K562 (cell line): ENCODE measurements at regions not wholly inside any gene's neighbourhood (a gene's known extent, or its start where the extent isn't known, plus 50 kb on each side); places are given as distances from the start of the nearest gene placed in this dataset.

Source experiments
- ATAC-seq: fragments of 200-7000 bp; cut with Tn5 transposase; 3 replicates; pipeline ENCODE4 v1.9.1; 2020; ENCODE audit warnings: moderate library complexity
- BruUV-seq: library from RNA; stranded (reverse); fragments of 400-500 nt; replicated peaks from 2 replicates; lab custom pipeline; 2021; lab: Mats Ljungman, UMichigan
- CTCF ChIA-PET: fragments of 300-600 bp; formaldehyde crosslinking; extraction: SDS; loops from one replicate; lab custom pipeline; 2021; ENCODE audit warnings: low intra/inter-chr PET ratio; lab: Yijun Ruan, JAX
- POLR2A ChIA-PET: fragments of 300-600, 350-650 bp; sonication (Branson Sonifier 250); formaldehyde crosslinking; extraction: SDS; loops from one replicate; lab custom pipeline; 2021; ENCODE audit warnings: antibody characterized with exemption, inconsistent platforms; lab: Yijun Ruan, JAX
- DNase-seq, 4 experiments: peaks; one replicate each; pipeline versions ENCODE4 v3.0.0 to v3.0.0-alpha.2; 2011 to 2018; ENCODE audit warnings: low spot score in 3 of 4, mixed read lengths in 3 of 4; ENCODE audit errors: extremely low read depth in 1 of 4
- FAIRE-seq: peaks from 2 replicates; lab custom pipeline; 2011; peaks lifted over from hg19 to GRCh38; lab: Jason Lieb, UNC
- H2AFZ ChIP-seq: 2 replicates; pipeline ENCODE4 v1.6.0; 2011; ENCODE audit warnings: low read depth, low read length, control low read depth, inconsistent platforms
- H3K27ac ChIP-seq: fragments of 200-600 bp; 3 replicates; pipeline ENCODE4 v1.8.0; 2011; ENCODE audit warnings: low read depth, mild to moderate bottlenecking, control low read depth, inconsistent platforms, low read length, moderate library complexity, mixed read lengths; ENCODE audit errors: extremely low read depth
- H3K27me3 ChIP-seq, 2 experiments: fragments of 300-600 bp in 1 of 2; 2 replicates in 1 of 2; 3 replicates in 1 of 2; pipeline versions ENCODE4 v1.6.0 to v1.8.0; 2011; ENCODE audit warnings: inconsistent platforms in 2 of 2, low read length in 2 of 2, mild to moderate bottlenecking in 1 of 2, mixed read lengths in 1 of 2, moderate library complexity in 1 of 2; ENCODE audit not compliant: control insufficient read depth in 2 of 2, insufficient read depth in 2 of 2
- H3K36me3 ChIP-seq: fragments of 300-600 bp; 3 replicates; pipeline ENCODE4 v1.8.0; 2011; ENCODE audit warnings: mild to moderate bottlenecking, low read length, inconsistent platforms; ENCODE audit not compliant: control insufficient read depth, insufficient read depth
- H3K4me1 ChIP-seq, 2 experiments: fragments of 200-600 bp in 1 of 2; replicated peaks in 1 of 2; 2 replicates in 1 of 2; 3 replicates in 1 of 2; pipeline versions ENCODE4 v1.5.1 to v1.8.0; 2011; ENCODE audit warnings: inconsistent platforms in 2 of 2, low read length in 2 of 2, mild to moderate bottlenecking in 1 of 2, mixed read lengths in 1 of 2, moderate library complexity in 1 of 2; ENCODE audit not compliant: control insufficient read depth in 2 of 2, insufficient read depth in 2 of 2
- H3K4me2 ChIP-seq: 2 replicates; pipeline ENCODE4 v1.6.1; 2011; ENCODE audit warnings: low read length, control low read depth, inconsistent platforms, mixed read lengths; ENCODE audit not compliant: insufficient read depth
- H3K4me3 ChIP-seq: fragments of 200-600 bp; sonication (generic), shearing (Covaris generic); 2 replicates; pipeline ENCODE4 v1.5.1; 2016; ENCODE audit warnings: control low read depth, inconsistent platforms
- H3K79me2 ChIP-seq: fragments of 200-600 bp; 3 replicates; pipeline ENCODE4 v1.8.0; 2011; ENCODE audit warnings: low read length, inconsistent platforms; ENCODE audit not compliant: control insufficient read depth, insufficient read depth
- H3K9ac ChIP-seq, 2 experiments: 2 replicates each; pipeline versions ENCODE4 v1.6.0 to v1.6.1; 2011; ENCODE audit warnings: low read depth in 2 of 2, low read length in 2 of 2, control low read depth in 1 of 2, inconsistent platforms in 1 of 2, mild to moderate bottlenecking in 1 of 2, mixed read lengths in 1 of 2; ENCODE audit not compliant: insufficient read depth in 1 of 2
- H3K9me1 ChIP-seq: one replicate; pipeline ENCODE4 v1.6.0; 2011; ENCODE audit warnings: inconsistent platforms, mild to moderate bottlenecking, low read length, moderate library complexity; ENCODE audit not compliant: control insufficient read depth, insufficient read depth
- H3K9me3 ChIP-seq: replicated peaks from 2 replicates; pipeline ENCODE4 v1.5.1; 2011; ENCODE audit warnings: low read depth, low read length, inconsistent platforms; ENCODE audit not compliant: control insufficient read depth, insufficient read depth
- H4K20me1 ChIP-seq: replicated peaks from 2 replicates; pipeline ENCODE4 v1.6.1; 2011; ENCODE audit warnings: low read length, inconsistent platforms, mixed read lengths; ENCODE audit not compliant: control insufficient read depth, insufficient read depth
- EHMT2 ChIP-seq: fragments of 450-650 bp; IDR thresholded peaks from 2 replicates; pipeline ENCODE4 v1.6.1; 2018; ENCODE audit warnings: antibody characterized with exemption
- ESRRA ChIP-seq: fragments of 450-650 bp; IDR thresholded peaks from 2 replicates; pipeline ENCODE4 v1.6.1; 2014; ENCODE audit warnings: low read depth, mild to moderate bottlenecking, moderate library complexity, borderline replicate concordance
- MIER1 ChIP-seq: fragments of 450-650 bp; IDR thresholded peaks from 2 replicates; pipeline ENCODE4 v1.6.1; 2016; ENCODE audit warnings: antibody characterized with exemption, mild to moderate bottlenecking, low read depth
- REST ChIP-seq, 2 experiments: fragments of 450-650 bp; formaldehyde crosslinking in 1 of 2; IDR thresholded peaks; 2 replicates each; pipeline versions ENCODE4 v1.4.0 to v1.6.1; 2014 to 2020; ENCODE audit warnings: mild to moderate bottlenecking in 2 of 2, borderline replicate concordance in 1 of 2, low read depth in 1 of 2
- ZKSCAN3 ChIP-seq: fragments of 250-450 bp; sonication (Bioruptor Pico); IDR thresholded peaks from 2 replicates; pipeline ENCODE4 v1.4.0; 2020
- WGBS: fragments of 100-300 bp; shearing (Covaris generic); methylation state at CpG from one replicate; pipeline ENCODE4 v1.1.6; 2016; ENCODE audit warnings: low coverage, mixed read lengths; ENCODE audit not compliant: insufficient coverage; ENCODE audit errors: missing lambda C conversion rate; 5-methylcytosine and 5-hydroxymethylcytosine counted together
- in situ Hi-C: fragments of 300-500 bp; cut with MboI; formaldehyde crosslinking; loops from 4 replicates; pipeline ENCODE4 v1.15.0; 2018; ENCODE audit warnings: inconsistent platforms, mixed read lengths
- intact Hi-C: fragments of 100-400 bp; cut with micrococcal nuclease; formaldehyde crosslinking; loops from 2 replicates; pipeline ENCODE4 v1.14.2; 2022
- TF ChIP-seq, protein P1 (sequence below): fragments of 450-650 bp; conservative IDR thresholded peaks from 2 replicates; pipeline ENCODE4 v1.6.1; 2016; ENCODE audit warnings: missing genetic modification characterization, low read depth, mild to moderate bottlenecking, missing compliant biosample characterization, moderate library complexity
- TF ChIP-seq, protein P2 (sequence below), 2 experiments: fragments of 450-650 bp; IDR thresholded peaks; 2 replicates each; pipeline ENCODE4 v1.6.1; 2018; ENCODE audit warnings: mild to moderate bottlenecking in 2 of 2, low read depth in 1 of 2; ENCODE audit not compliant: partially characterized antibody in 2 of 2

DNA sequence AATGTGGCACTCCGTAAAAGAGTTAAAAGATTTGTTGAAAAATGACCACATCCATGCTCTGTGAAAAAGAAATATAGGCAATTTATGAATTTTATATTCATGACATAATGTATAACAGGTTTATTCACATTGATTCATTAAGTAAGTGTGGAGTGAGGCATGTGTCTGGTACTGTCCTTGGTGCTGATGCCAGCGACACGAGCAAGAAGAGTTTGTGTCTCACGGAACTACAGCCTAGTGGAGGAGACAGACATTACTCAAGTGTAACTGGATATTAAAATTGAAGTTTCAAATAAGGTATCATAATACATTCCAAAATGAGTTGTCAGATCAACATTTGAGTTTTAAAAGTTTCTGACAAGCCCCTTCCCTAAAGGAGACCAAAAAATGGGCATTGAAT is 122.7 kb upstream of the PRNP start:
- Histone ChIP-seq H3K4me2 (no peak overlapping the region), H4K20me1 (no peaks in the 10 kb centered on the region), H3K9ac (no peak overlapping the region), H3K9me3 (no peaks in the 10 kb centered on the region), H3K36me3 (no peaks in the 10 kb centered on the region)
- ATAC-seq (no peak), FAIRE-seq (peak; percentile 26), DNase-seq (peak; percentile 6 to 24 (median 14))
- POLR2A ChIA-PET, result no interaction called here
- no TSS peak for BruUV-seq
- TF ChIP-seq EHMT2 (peak; percentile 95), REST (IDR thresholded peaks at IDR 0.05; ENCODE audit: borderline replicate concordance) (peak; percentile 97), REST (CRISPR knock-in tag; IDR thresholded peaks at IDR 0.05; ENCODE audit: low read depth) (peak; percentile 91), ZKSCAN3 (CRISPR knock-in tag) (no peak), MIER1 (peak; percentile 85), ESRRA (no peak)
- TF ChIP-seq, protein P1, sequence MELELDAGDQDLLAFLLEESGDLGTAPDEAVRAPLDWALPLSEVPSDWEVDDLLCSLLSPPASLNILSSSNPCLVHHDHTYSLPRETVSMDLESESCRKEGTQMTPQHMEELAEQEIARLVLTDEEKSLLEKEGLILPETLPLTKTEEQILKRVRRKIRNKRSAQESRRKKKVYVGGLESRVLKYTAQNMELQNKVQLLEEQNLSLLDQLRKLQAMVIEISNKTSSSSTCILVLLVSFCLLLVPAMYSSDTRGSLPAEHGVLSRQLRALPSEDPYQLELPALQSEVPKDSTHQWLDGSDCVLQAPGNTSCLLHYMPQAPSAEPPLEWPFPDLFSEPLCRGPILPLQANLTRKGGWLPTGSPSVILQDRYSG, result 0 out of 2 replicates have a peak, but pooled peaks have one; percentile 17
- TF ChIP-seq, protein P2, sequence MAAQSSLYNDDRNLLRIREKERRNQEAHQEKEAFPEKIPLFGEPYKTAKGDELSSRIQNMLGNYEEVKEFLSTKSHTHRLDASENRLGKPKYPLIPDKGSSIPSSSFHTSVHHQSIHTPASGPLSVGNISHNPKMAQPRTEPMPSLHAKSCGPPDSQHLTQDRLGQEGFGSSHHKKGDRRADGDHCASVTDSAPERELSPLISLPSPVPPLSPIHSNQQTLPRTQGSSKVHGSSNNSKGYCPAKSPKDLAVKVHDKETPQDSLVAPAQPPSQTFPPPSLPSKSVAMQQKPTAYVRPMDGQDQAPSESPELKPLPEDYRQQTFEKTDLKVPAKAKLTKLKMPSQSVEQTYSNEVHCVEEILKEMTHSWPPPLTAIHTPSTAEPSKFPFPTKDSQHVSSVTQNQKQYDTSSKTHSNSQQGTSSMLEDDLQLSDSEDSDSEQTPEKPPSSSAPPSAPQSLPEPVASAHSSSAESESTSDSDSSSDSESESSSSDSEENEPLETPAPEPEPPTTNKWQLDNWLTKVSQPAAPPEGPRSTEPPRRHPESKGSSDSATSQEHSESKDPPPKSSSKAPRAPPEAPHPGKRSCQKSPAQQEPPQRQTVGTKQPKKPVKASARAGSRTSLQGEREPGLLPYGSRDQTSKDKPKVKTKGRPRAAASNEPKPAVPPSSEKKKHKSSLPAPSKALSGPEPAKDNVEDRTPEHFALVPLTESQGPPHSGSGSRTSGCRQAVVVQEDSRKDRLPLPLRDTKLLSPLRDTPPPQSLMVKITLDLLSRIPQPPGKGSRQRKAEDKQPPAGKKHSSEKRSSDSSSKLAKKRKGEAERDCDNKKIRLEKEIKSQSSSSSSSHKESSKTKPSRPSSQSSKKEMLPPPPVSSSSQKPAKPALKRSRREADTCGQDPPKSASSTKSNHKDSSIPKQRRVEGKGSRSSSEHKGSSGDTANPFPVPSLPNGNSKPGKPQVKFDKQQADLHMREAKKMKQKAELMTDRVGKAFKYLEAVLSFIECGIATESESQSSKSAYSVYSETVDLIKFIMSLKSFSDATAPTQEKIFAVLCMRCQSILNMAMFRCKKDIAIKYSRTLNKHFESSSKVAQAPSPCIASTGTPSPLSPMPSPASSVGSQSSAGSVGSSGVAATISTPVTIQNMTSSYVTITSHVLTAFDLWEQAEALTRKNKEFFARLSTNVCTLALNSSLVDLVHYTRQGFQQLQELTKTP (IDR thresholded peaks at IDR 0.05; ENCODE audit: low read depth in 1 of 2, partially characterized antibody in 2 of 2), result peak in 1 of 2 experiments; percentile 28
- TF ChIP-seq, all 486 proteins: peak for 5
- Histone ChIP-seq H3K27ac (no peak overlapping the region), H3K4me1 (no peaks in the 10 kb centered on the region), H3K27me3 (no peaks in the 10 kb centered on the region), H3K4me3 (no peak overlapping the region), H3K9me1 (no peaks in the 10 kb centered on the region), H2AFZ (no peak overlapping the region), H3K79me2 (no peaks in the 10 kb centered on the region)
- CTCF ChIA-PET, result no interaction called here
- WGBS, result 0% methylated on average over 4 of the region's 4 CpGs
- intact Hi-C loops (no loop called here), in situ Hi-C loops (no loop called here)
